ENCODE measurements at regions not wholly inside any gene's neighbourhood (a gene's known extent, or its start where the extent isn't known, plus 50 kb on each side); places are given as distances from the start of the nearest gene placed in this dataset.
"Not testable (repeated sequence)": the region's sequence is repeated elsewhere in the genome, so short reads cannot be mapped to it uniquely, and the experiment has no call there.

DNA sequence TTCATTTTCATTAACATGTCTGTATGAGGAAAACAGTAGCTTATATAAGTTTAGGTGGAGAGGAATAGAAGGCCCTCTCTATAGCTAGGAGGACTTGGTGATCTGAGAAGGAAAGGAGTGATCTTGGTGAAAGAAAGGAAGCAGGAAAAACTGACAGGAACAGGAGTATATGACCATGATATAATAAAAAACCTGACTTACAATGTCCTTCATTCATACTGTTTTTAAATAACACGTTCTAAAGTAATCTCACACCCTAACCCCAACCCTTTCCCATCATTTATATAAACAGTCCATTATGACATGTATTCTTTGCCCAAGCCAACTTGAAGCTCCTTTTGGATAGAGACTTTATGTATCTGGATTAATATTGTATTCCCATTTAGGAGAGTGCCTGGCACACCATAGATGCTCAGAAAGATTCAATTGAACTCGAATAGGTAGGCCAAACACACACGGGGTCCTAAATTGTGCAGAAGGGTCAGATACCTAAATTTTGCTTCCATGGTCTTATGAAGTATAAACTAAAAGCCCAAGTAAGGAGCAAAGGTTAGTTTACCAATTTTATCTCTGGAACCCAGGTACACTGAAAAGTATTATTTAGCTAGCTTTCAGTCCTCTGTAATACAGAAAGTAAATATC, 75.9 kb downstream of the OR2B2 start:
- no peak overlapping the region for H3K27ac Mint-ChIP-seq
- no peaks in the 10 kb centered on the region for H3K9me3 Mint-ChIP-seq
- H3K36me3 Mint-ChIP-seq (ENCODE audit: low read depth): peaks cover 20% of the 10 kb centered on the region
- H3K27me3 Mint-ChIP-seq: no peaks in the 10 kb centered on the region
- POLR2A ChIA-PET: interaction anchor here (0.8 to 11.8 kb wide), 32 partner anchors 7 to 1815 kb away, joined by 3 to 2396 read pairs (median 23); a partner anchor contains a TSS
- no peak for DNase-seq
- CTCF ChIA-PET: interaction anchor here (0.8 to 9.8 kb wide), 8 partner anchors 12 to 58 kb away, joined by 3 to 166 read pairs (median 18); a partner anchor contains a TSS
- peaks cover 37% of the 10 kb centered on the region for H3K4me1 Mint-ChIP-seq
- no peak overlapping the region for H3K4me3 Mint-ChIP-seq

DNA sequence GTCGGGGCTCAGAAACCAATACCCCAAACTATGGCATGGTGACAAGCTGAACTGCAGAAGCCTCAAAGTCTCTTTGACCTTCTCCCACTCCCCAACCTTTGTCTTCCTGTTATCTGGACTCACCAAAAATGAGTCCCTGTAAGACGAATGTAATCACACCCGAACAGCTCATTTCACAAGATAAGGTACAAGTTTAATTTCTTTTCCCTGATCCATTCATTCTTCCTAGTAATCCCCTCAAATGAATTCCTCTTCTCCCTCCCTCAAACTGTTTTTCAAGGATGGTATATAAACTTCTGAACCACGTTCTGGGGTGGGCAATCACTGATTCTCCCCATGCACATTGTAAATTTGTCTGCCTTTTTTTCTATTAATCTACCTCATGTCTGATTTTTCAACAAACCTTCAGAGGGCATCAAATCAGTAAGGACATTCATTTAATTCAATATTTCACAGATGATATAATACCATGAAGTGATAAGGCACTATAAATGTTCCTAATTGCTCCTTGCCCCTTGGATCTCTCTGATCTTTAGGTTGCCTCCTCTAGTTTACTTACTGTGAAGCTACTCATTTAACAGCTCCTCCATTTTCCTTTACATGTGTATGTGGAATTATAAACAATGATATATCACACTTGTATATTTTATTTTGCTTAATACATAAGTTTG, 77.2 kb downstream of the OR2B2 start:
- H3K27ac Mint-ChIP-seq: no peak overlapping the region
- POLR2A ChIA-PET: interaction anchor here (0.7 to 11.8 kb wide), 17 partner anchors 14 to 1813 kb away, joined by 3 to 2396 read pairs (median 45); a partner anchor contains a TSS
- CTCF ChIA-PET: interaction anchor here (3.1 to 9.8 kb wide), 4 partner anchors 11 to 59 kb away, joined by 15 to 166 read pairs (median 42); a partner anchor contains a TSS
- H3K27me3 Mint-ChIP-seq: no peaks in the 10 kb centered on the region
- no peak for DNase-seq
- peak overlapping the region; percentile 27 for H3K4me3 Mint-ChIP-seq
- no peaks in the 10 kb centered on the region for H3K9me3 Mint-ChIP-seq
- peaks cover 19% of the 10 kb centered on the region for H3K36me3 Mint-ChIP-seq (ENCODE audit: low read depth)
- peaks cover 44% of the 10 kb centered on the region for H3K4me1 Mint-ChIP-seq

DNA sequence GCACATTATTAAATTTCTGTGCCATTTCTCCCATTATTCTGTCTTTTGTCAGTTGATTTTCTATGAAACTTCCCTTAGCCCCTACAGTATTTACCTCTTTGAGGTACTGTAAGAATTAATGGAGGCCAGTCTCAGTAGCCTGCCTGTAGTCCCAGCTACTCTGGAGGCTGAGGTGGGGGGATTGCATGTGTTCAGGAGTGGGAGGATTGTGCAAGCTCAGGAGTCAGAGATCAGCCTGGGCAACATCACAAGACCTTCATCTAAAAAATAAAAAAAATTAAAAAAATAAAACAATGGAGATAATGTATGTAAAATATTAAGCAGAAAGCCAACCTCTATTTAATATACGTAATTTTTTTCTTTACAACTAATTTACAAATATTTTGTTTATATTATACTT, 77.8 kb downstream of the OR2B2 start:
- ChIA-PET POLR2A (interaction anchor here (1.7 to 11.8 kb wide), 12 partner anchors 13 to 1813 kb away, joined by 8 to 2396 read pairs (median 104); a partner anchor contains a TSS), CTCF (interaction anchor here (5.3 to 9.8 kb wide), 3 partner anchors 10 to 60 kb away, joined by 34 to 166 read pairs (median 49); a partner anchor contains a TSS)
- H3K4me1 Mint-ChIP-seq: peaks cover 44% of the 10 kb centered on the region
- H3K4me3 Mint-ChIP-seq: no peak overlapping the region
- H3K27me3 Mint-ChIP-seq: no peaks in the 10 kb centered on the region
- H3K27ac Mint-ChIP-seq: no peak overlapping the region
- no peak for DNase-seq
- H3K9me3 Mint-ChIP-seq: no peaks in the 10 kb centered on the region
- peaks cover 15% of the 10 kb centered on the region for H3K36me3 Mint-ChIP-seq (ENCODE audit: low read depth)

DNA sequence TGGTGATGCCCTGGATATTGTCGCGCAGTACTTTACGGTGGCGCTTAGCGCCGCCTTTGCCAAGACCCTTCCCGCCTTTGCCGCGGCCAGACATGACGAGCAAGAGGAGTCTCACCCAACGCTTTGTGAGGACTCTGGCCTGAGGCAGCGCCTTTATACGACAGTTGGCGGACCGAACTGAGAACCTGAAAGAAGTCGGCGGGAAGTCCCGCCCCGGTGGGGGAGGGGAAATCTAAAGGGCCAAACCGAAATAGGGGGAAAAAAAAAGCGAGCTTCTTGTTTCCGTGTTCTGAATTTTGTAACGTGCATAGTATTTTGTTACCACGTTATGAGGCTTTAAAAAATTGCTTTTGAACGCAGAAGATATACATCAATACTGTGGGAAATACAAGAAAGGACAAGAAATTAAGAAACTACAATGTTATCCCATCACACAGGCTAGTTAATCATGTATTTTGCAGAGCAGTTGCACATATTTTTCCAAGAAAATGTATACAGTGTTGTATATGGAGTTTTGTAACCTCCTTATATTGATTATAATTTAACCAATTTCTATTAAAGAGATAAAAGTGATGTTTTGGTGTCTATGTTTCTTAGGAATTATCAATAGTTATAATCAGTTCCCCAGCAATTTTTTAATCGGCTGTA, 80.6 kb downstream of the OR2B2 start:
- peak; percentile 85 for DNase-seq
- H3K9me3 Mint-ChIP-seq, H3K27me3 Mint-ChIP-seq: not testable (repeated sequence)
- H3K4me1 Mint-ChIP-seq: peaks cover 51% of the 10 kb centered on the region
- H3K27ac Mint-ChIP-seq: peak overlapping the region; percentile 98
- POLR2A ChIA-PET: interaction anchor here (0.9 to 11.8 kb wide), 22 partner anchors 10 to 1811 kb away, joined by 3 to 2396 read pairs (median 6); a partner anchor contains a TSS
- H3K36me3 Mint-ChIP-seq (ENCODE audit: low read depth): peaks cover 19% of the 10 kb centered on the region
- CTCF ChIA-PET: interaction anchor here (1.0 to 9.8 kb wide), 3 partner anchors 11 to 62 kb away, joined by 4 to 166 read pairs (median 6); a partner anchor contains a TSS
- H3K4me3 Mint-ChIP-seq: peak overlapping the region; percentile 79

DNA sequence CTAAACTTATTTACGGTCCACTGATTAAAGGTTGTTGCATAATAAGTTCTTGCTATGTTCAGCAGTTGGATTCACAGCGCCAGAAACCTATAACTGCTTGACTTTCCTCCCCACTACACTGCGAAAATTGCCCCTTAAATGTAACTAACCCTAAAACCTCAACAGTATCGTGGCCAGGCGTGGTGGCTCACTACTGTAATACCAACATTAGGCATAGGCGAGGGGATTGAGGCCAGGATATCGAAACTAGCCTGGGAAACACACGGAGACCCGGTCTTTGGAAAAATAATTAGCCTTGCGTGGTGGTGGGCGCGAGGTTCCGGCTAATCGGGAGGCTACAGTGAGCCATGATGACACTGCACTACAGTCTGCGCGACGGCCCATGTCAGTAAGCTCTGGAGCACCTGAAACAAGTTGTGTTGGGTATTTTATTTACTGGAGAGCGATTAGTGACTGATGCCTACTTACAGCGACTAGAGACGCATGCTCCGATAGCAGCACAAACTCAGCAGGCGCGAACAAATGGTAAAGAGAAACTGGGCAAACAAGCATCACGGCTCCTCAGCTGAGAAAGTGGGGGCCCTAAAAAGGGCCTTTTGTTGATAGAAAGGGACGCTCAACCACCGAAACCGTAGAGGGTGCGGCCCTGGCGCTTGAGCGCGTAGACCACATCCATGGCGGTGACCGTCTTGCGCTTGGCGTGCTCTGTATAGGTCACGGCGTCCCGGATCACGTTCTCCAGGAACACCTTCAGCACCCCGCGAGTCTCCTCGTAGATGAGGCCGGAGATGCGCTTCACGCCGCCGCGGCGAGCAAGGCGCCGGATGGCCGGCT, 81.4 kb downstream of the OR2B2 start:
- peak overlapping the region; percentile 98 for H3K27ac Mint-ChIP-seq
- POLR2A ChIA-PET: interaction anchor here (0.7 to 11.8 kb wide), 26 partner anchors 7 to 1811 kb away, joined by 3 to 2396 read pairs (median 6); a partner anchor contains a TSS
- not testable (repeated sequence) for H3K9me3 Mint-ChIP-seq, H3K27me3 Mint-ChIP-seq
- peaks cover 53% of the 10 kb centered on the region for H3K4me1 Mint-ChIP-seq
- DNase-seq: peak; percentile 72
- H3K4me3 Mint-ChIP-seq: peak overlapping the region; percentile 79
- peaks cover 19% of the 10 kb centered on the region for H3K36me3 Mint-ChIP-seq (ENCODE audit: low read depth)
- CTCF ChIA-PET: interaction anchor here (1.0 to 9.8 kb wide), 4 partner anchors 10 to 65 kb away, joined by 3 to 166 read pairs (median 5); a partner anchor contains a TSS

DNA sequence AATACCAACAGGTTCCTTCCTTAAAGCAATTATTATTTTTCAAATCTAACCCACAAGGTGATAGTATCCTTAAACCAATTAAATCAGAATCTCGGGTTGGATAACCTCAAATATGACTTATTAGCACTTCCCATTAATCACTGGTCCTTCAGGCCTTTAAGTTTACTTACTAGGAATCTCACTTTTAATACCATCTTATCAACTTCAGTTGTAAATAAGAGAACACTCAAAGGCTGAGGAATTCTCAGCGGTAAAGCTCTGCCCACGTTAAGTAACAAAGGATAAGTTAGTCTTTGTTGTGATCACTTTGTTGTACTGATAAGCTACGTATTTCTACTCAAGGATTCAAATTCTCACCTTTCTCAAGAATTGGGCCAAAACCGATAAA, 82.0 kb downstream of the OR2B2 start:
- DNase-seq: no peak
- CTCF ChIA-PET: interaction anchor here (1.0 to 9.8 kb wide), 4 partner anchors 9 to 66 kb away, joined by 3 to 166 read pairs (median 5); a partner anchor contains a TSS
- peak overlapping the region; percentile 79 for H3K4me3 Mint-ChIP-seq
- H3K9me3 Mint-ChIP-seq: no peaks in the 10 kb centered on the region
- H3K27me3 Mint-ChIP-seq: no peaks in the 10 kb centered on the region
- H3K4me1 Mint-ChIP-seq: peaks cover 56% of the 10 kb centered on the region
- H3K36me3 Mint-ChIP-seq (ENCODE audit: low read depth): peaks cover 20% of the 10 kb centered on the region
- peak overlapping the region; percentile 98 for H3K27ac Mint-ChIP-seq
- POLR2A ChIA-PET: interaction anchor here (0.7 to 11.8 kb wide), 23 partner anchors 8 to 1810 kb away, joined by 3 to 2396 read pairs (median 6); a partner anchor contains a TSS

DNA sequence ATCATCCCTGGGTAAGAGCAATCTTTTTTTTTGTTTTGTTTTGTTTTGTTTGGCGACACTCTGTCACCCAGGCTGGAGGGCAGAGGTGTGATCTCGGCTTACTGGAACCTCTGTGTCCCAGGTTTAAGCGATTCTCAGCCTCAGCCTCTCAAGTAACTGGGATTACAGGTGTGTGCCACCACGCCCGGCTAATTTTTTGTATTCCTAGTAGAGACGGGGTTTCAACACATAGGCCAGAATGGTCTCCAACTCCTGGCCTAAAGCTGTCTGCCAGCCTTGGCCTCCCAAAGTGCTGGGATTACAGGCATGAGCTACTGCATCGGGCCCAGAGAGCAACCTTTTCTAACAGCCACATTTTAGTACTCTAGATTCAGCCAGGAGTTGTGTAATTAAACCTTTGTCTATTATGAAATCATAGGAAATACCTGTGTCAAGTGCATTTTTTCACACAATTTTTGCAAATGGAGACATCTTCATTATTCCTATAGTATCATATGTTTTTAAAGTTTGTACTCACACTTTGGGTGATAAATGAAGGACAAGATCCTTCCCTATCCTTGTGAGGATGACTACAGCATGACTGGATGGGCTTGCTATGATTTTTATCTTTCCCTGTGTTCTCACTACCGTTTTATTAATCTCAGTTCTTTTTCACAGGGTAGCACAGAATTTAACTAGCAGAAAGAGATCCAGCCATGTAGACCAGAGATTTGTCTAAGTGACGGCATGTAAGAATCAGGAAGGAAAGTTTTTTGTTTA, 82.6 kb downstream of the OR2B2 start:
- Mint-ChIP-seq H3K36me3 (ENCODE audit: low read depth) (peaks cover 19% of the 10 kb centered on the region), H3K4me3 (peak overlapping the region; percentile 79), H3K9me3 (no peaks in the 10 kb centered on the region), H3K27ac (peak overlapping the region; percentile 98), H3K27me3 (no peaks in the 10 kb centered on the region), H3K4me1 (peaks cover 54% of the 10 kb centered on the region)
- POLR2A ChIA-PET: interaction anchor here (1.0 to 11.8 kb wide), 19 partner anchors 8 to 1809 kb away, joined by 3 to 2396 read pairs (median 7); a partner anchor contains a TSS
- DNase-seq: no peak
- CTCF ChIA-PET: interaction anchor here (1.0 to 9.8 kb wide), 3 partner anchors 9 to 67 kb away, joined by 3 to 166 read pairs (median 4); a partner anchor contains a TSS

DNA sequence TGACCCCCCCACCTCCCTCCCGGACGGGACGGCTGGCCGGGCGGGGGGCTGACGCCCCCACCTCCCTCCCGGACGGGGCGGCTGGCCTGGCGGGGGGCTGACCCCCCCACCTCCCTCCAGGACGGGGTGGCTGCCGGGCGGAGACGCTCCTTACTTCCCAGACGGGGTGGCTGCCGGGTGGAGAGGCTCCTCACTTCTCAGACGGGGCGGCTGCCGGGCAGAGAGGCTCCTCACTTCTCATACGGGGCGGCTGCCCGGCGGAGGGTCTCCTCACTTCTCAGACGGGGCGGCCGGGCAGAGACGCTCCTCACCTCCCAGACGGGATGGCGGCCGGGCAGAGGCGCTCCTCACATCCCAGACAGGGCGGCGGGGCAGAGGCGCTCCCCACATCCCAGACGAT, 84.7 kb downstream of the OR2B2 start:
- CTCF ChIA-PET, H3K27ac Mint-ChIP-seq, H3K9me3 Mint-ChIP-seq, DNase-seq, H3K27me3 Mint-ChIP-seq, POLR2A ChIA-PET: not testable (repeated sequence)
- Mint-ChIP-seq H3K4me1 (peaks cover 56% of the 10 kb centered on the region), H3K36me3 (ENCODE audit: low read depth) (peaks cover 18% of the 10 kb centered on the region), H3K4me3 (peak overlapping the region; percentile 21)

DNA sequence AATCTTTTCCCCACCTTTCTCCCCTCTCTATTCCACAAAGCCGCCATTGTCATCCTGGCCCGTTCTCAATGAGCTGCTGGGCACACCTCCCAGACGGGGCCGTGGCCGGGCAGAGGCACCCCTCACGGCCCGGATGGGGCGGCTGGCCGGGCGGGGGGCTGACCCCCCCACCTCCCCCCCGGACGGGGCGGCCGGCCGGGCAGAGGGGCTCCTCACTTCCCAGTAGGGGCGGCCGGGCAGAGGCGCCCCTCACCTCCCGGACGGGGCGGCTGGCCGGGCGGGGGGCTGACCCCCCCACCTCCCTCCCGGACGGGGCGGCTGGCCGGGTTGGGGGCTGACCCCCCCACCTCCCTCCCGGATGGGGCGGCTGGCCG, 85.6 kb downstream of the OR2B2 start:
- H3K36me3 Mint-ChIP-seq (ENCODE audit: low read depth): peaks cover 17% of the 10 kb centered on the region
- peak overlapping the region; percentile 63 for H3K4me3 Mint-ChIP-seq
- H3K27me3 Mint-ChIP-seq, H3K9me3 Mint-ChIP-seq, DNase-seq, CTCF ChIA-PET: not testable (repeated sequence)
- POLR2A ChIA-PET: interaction anchor here (0.9 kb wide), 1 partner anchor 10 kb away, joined by 3 read pairs; no protein-coding TSS in a partner anchor
- peak overlapping the region; percentile 99 for H3K27ac Mint-ChIP-seq
- peaks cover 58% of the 10 kb centered on the region for H3K4me1 Mint-ChIP-seq

DNA sequence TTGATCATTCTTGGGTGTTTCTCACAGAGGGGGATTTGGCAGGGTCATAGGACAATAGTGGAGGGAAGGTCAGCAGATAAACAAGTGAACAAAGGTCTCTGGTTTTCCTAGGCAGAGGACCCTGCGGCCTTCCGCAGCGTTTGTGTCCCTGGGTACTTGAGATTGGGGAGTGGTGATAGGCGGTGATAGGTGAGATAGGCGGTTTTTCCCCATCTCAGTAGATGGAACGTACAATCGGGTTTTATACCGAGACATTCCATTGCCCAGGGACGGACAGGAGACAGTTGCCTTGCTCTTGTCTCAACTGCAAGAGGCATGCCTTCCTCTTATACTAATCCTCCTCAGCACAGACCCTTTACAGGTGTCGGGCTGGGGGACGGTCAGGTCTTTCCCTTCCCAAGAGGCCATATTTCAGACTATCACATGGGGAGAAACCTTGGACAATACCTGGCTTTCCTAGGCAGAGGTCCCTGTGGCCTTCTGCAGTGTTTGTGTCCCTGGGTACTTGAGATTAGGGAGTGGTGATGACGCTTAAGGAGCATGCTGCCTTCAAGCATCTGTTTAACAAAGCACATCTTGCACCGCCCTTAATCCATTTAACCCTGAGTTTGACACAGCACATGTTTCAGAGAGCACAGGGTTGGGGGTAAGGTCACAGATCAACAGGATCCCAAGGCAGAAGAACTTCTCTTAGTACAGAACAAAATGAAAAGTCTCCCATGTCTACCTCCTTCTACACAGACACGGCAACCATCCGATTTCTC, 86.2 kb downstream of the OR2B2 start:
- Mint-ChIP-seq H3K27ac (peak overlapping the region; percentile 99), H3K36me3 (ENCODE audit: low read depth) (peaks cover 15% of the 10 kb centered on the region), H3K4me3 (peak overlapping the region; percentile 63), H3K4me1 (peaks cover 57% of the 10 kb centered on the region)
- not testable (repeated sequence) for H3K27me3 Mint-ChIP-seq, DNase-seq, H3K9me3 Mint-ChIP-seq
- CTCF ChIA-PET: interaction anchor here (3.2 to 7.8 kb wide), 3 partner anchors 10 to 69 kb away, joined by 18 to 67 read pairs (median 34); a partner anchor contains a TSS
- POLR2A ChIA-PET: interaction anchor here (0.9 to 9.2 kb wide), 10 partner anchors 8 to 1782 kb away, joined by 3 to 726 read pairs (median 78); a partner anchor contains a TSS

Measured in activated CD4-positive, alpha-beta memory T cell treated with anti-CD3 and anti-CD28 coated beads, Interleukin-2, amount 10 ng/mL, durations not matched to agents 7 days and 5 days (primary cell).